ENCODE measurements at regions not wholly inside any gene's neighbourhood (a gene's known extent, or its start where the extent isn't known, plus 50 kb on each side); places are given as distances from the start of the nearest gene placed in this dataset.

DNA sequence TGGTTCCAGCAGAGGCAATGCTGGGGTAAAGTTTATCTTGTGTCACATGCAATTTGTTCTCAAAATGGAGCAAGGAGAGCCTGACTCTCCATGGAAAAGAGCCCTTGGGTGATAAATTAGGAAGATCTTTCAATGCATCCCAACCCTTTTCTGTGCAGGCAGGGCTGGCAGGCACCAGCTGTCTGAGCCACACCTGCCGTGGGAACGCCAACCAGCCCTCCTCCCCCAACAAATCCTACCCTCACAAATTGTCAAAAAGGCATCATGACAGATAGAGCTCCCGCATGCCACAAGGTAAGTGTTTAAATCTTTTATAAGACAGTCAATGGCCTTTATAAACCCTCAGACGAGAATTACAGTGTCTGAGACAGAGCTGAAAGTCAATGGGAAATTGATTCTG lies 418.5 kb upstream of the CDH5 start:
- WGBS, 2 experiments (ENCODE audit: insufficient coverage in 1 of 2, insufficient read length in 1 of 2) = 96% methylated on average over 2 to 4 of the region's 4 CpGs
- no peaks in the 10 kb centered on the region for H3K36me3 ChIP-seq (ENCODE audit: control insufficient read depth, insufficient read depth, low read length)
- no peak overlapping the region for H3K9ac ChIP-seq (ENCODE audit: extremely low read depth, low read length, poor library complexity, severe bottlenecking)
- no peak overlapping the region for H3K4me3 ChIP-seq (ENCODE audit: low read length)
- no peaks in the 10 kb centered on the region for H3K9me3 ChIP-seq (ENCODE audit: control insufficient read depth, low read length)
- H3K4me1 ChIP-seq (ENCODE audit: control insufficient read depth, insufficient read depth, low read length) = no peaks in the 10 kb centered on the region
- DNase-seq = no peak
- TF ChIP-seq, protein P1, sequence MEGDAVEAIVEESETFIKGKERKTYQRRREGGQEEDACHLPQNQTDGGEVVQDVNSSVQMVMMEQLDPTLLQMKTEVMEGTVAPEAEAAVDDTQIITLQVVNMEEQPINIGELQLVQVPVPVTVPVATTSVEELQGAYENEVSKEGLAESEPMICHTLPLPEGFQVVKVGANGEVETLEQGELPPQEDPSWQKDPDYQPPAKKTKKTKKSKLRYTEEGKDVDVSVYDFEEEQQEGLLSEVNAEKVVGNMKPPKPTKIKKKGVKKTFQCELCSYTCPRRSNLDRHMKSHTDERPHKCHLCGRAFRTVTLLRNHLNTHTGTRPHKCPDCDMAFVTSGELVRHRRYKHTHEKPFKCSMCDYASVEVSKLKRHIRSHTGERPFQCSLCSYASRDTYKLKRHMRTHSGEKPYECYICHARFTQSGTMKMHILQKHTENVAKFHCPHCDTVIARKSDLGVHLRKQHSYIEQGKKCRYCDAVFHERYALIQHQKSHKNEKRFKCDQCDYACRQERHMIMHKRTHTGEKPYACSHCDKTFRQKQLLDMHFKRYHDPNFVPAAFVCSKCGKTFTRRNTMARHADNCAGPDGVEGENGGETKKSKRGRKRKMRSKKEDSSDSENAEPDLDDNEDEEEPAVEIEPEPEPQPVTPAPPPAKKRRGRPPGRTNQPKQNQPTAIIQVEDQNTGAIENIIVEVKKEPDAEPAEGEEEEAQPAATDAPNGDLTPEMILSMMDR (conservative IDR thresholded peaks at IDR 0.05) = no peak
- H3K27ac ChIP-seq (ENCODE audit: low read depth, low read length) = no peak overlapping the region
- Mint-ChIP-seq H3K4me3 (no peak overlapping the region), H3K27ac (no peak overlapping the region), H3K9me3 (no peaks in the 10 kb centered on the region), H3K36me3 (ENCODE audit: low read depth) (no peaks in the 10 kb centered on the region), H3K27me3 (ENCODE audit: insufficient read depth) (peaks cover 1% of the 10 kb centered on the region), H3K4me1 (no peaks in the 10 kb centered on the region)
- no peaks in the 10 kb centered on the region for H3K27me3 ChIP-seq (ENCODE audit: control insufficient read depth, insufficient read depth, low read length, poor library complexity, severe bottlenecking)

DNA sequence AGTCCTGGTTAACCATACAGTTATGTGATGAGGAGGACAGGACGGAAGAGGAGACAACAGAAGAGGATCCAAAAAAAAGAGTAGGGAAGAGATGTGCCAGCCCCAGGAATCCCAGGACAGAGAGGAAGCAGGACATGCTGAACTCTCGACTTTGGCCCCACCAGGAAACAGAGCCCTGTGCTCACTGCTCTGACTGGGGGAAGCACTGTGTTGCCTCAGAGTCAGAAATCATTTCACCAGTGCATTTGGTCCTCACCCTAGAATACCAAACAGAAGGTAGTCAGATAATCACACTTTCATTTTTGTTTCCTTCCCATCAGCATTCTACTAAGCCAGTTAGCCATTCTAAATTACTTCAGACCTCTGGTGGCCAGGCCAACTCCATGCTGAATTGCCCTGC lies 421.0 kb upstream of the CDH5 start:
- Histone ChIP-seq H3K4me3 (ENCODE audit: low read length) (no peak overlapping the region), H3K27me3 (ENCODE audit: control insufficient read depth, insufficient read depth, low read length, poor library complexity, severe bottlenecking) (no peaks in the 10 kb centered on the region), H3K36me3 (ENCODE audit: control insufficient read depth, insufficient read depth, low read length) (no peaks in the 10 kb centered on the region), H3K4me1 (ENCODE audit: control insufficient read depth, insufficient read depth, low read length) (no peaks in the 10 kb centered on the region), H3K9me3 (ENCODE audit: control insufficient read depth, low read length) (no peaks in the 10 kb centered on the region), H3K9ac (ENCODE audit: extremely low read depth, low read length, poor library complexity, severe bottlenecking) (no peak overlapping the region), H3K27ac (ENCODE audit: low read depth, low read length) (no peak overlapping the region)
- H3K4me1 Mint-ChIP-seq = no peaks in the 10 kb centered on the region
- no peak overlapping the region for H3K27ac Mint-ChIP-seq
- DNase-seq = no peak
- H3K9me3 Mint-ChIP-seq = no peaks in the 10 kb centered on the region
- H3K4me3 Mint-ChIP-seq = no peak overlapping the region
- peaks cover 1% of the 10 kb centered on the region for H3K27me3 Mint-ChIP-seq (ENCODE audit: insufficient read depth)
- H3K36me3 Mint-ChIP-seq (ENCODE audit: low read depth) = no peaks in the 10 kb centered on the region
- 52 to 54% methylated on average over 2 of the region's 2 CpGs for WGBS, 2 experiments (ENCODE audit: insufficient coverage in 1 of 2, insufficient read length in 1 of 2)
- TF ChIP-seq, protein P1 (conservative IDR thresholded peaks at IDR 0.05) = no peak

DNA sequence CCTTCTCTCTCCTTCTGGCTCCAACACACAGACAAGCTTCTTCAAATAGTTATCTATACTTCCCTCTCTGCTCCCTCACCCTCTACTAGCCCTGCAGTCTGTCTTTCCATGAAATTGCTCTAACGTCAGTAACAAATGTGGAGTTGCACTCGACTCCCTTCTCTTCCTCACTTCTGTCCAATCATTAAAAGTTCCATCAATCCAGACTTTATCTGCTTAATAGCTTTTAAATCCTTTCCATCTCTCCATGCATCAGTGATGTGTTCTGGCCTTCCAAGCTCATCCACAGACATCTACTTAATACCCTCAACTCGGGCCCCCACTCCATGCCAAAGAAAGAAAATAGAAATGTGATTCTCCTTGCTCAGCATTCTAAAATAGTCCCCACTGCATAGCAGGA lies 422.1 kb upstream of the CDH5 start:
- Mint-ChIP-seq H3K4me3 (no peak overlapping the region), H3K27me3 (ENCODE audit: insufficient read depth) (no peaks in the 10 kb centered on the region), H3K27ac (no peak overlapping the region), H3K36me3 (ENCODE audit: low read depth) (no peaks in the 10 kb centered on the region), H3K4me1 (no peaks in the 10 kb centered on the region), H3K9me3 (no peaks in the 10 kb centered on the region)
- Histone ChIP-seq H3K9me3 (ENCODE audit: control insufficient read depth, low read length) (no peaks in the 10 kb centered on the region), H3K27ac (ENCODE audit: low read depth, low read length) (no peak overlapping the region), H3K4me1 (ENCODE audit: control insufficient read depth, insufficient read depth, low read length) (no peaks in the 10 kb centered on the region), H3K36me3 (ENCODE audit: control insufficient read depth, insufficient read depth, low read length) (no peaks in the 10 kb centered on the region), H3K4me3 (ENCODE audit: low read length) (no peak overlapping the region), H3K9ac (ENCODE audit: extremely low read depth, low read length, poor library complexity, severe bottlenecking) (no peak overlapping the region), H3K27me3 (ENCODE audit: control insufficient read depth, insufficient read depth, low read length, poor library complexity, severe bottlenecking) (no peaks in the 10 kb centered on the region)
- TF ChIP-seq, protein P1 (conservative IDR thresholded peaks at IDR 0.05) = no peak
- no peak for DNase-seq
- WGBS, 2 experiments (ENCODE audit: insufficient coverage in 1 of 2, insufficient read length in 1 of 2) = 64 to 77% methylated on average over 2 to 3 of the region's 3 CpGs

Data from endodermal cell (in vitro differentiated cells).